Calu3 (cell line): ENCODE measurements at regions not wholly inside any gene's neighbourhood (a gene's known extent, or its start where the extent isn't known, plus 50 kb on each side); places are given as distances from the start of the nearest gene placed in this dataset.

Experiments used
- BruUV-seq: library from RNA; stranded (reverse); fragments of 400-500 nt; replicated peaks from 2 replicates; lab custom pipeline; 2021; lab: Mats Ljungman, UMichigan
- CTCF ChIA-PET: fragments of 300-600 bp; sonication (Branson Sonifier 250); formaldehyde crosslinking; loops from one replicate; lab custom pipeline; 2022; ENCODE audit warnings: antibody characterized with exemption; lab: Charles Lee
- DNase-seq: peaks from one replicate; pipeline ENCODE4 v3.0.0; 2022
- H3K27ac Mint-ChIP-seq: one replicate; pipeline ENCODE4 v1.8.0; 2022; ENCODE audit warnings: mixed read lengths; ENCODE audit not compliant: unreplicated experiment
- H3K27me3 Mint-ChIP-seq: one replicate; pipeline ENCODE4 v1.8.0; 2022; ENCODE audit warnings: mixed read lengths; ENCODE audit not compliant: unreplicated experiment
- H3K36me3 Mint-ChIP-seq: one replicate; pipeline ENCODE4 v1.8.0; 2022; ENCODE audit warnings: mild to moderate bottlenecking, moderate library complexity, mixed read lengths; ENCODE audit not compliant: insufficient read depth, unreplicated experiment
- H3K4me1 Mint-ChIP-seq: one replicate; pipeline ENCODE4 v1.8.0; 2022; ENCODE audit warnings: mild to moderate bottlenecking, low read depth, mixed read lengths; ENCODE audit not compliant: unreplicated experiment
- H3K4me3 Mint-ChIP-seq: one replicate; pipeline ENCODE4 v1.8.0; 2022; ENCODE audit warnings: mild to moderate bottlenecking, low read depth, moderate library complexity, mixed read lengths; ENCODE audit not compliant: unreplicated experiment
- H3K9me3 Mint-ChIP-seq: one replicate; pipeline ENCODE4 v1.8.0; 2022; ENCODE audit warnings: low read depth, mixed read lengths; ENCODE audit not compliant: unreplicated experiment
- intact Hi-C: fragments of 100-400 bp; cut with micrococcal nuclease; formaldehyde crosslinking; loops from one replicate; pipeline ENCODE4 v1.10.0; 2022; ENCODE audit not compliant: unreplicated experiment
- TF ChIP-seq, protein P1 (sequence below): fragments of 200-600 bp; IDR thresholded peaks from one replicate; pipeline ENCODE4 v1.8.0; 2022; ENCODE audit warnings: antibody characterized with exemption; ENCODE audit not compliant: unreplicated experiment

DNA sequence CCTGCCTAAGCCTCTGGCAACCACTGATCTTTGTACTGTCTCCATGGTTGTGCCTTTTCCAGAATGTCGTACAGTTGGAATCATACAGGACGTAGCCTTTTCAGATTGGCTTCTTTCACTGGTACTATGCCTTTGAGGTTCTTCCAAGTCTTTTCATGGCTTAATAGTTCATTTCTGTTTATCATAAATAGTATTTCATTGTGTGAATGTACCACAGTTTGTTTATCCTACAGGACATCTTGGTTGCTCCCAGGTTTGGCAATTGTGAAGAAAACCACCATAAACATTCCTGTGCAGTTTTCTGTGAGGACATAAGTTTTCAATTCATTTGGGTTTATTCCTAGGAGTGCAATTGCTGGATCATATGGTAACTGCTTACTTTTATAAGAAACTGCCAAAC is 190.6 kb upstream of the RAB4A start:
- peaks cover 10% of the 10 kb centered on the region for H3K9me3 Mint-ChIP-seq
- no peaks in the 10 kb centered on the region for H3K27me3 Mint-ChIP-seq
- BruUV-seq, result no TSS peak
- H3K36me3 Mint-ChIP-seq, result no peaks in the 10 kb centered on the region
- H3K27ac Mint-ChIP-seq, result no peak overlapping the region
- no peak overlapping the region for H3K4me3 Mint-ChIP-seq
- TF ChIP-seq, protein P1, sequence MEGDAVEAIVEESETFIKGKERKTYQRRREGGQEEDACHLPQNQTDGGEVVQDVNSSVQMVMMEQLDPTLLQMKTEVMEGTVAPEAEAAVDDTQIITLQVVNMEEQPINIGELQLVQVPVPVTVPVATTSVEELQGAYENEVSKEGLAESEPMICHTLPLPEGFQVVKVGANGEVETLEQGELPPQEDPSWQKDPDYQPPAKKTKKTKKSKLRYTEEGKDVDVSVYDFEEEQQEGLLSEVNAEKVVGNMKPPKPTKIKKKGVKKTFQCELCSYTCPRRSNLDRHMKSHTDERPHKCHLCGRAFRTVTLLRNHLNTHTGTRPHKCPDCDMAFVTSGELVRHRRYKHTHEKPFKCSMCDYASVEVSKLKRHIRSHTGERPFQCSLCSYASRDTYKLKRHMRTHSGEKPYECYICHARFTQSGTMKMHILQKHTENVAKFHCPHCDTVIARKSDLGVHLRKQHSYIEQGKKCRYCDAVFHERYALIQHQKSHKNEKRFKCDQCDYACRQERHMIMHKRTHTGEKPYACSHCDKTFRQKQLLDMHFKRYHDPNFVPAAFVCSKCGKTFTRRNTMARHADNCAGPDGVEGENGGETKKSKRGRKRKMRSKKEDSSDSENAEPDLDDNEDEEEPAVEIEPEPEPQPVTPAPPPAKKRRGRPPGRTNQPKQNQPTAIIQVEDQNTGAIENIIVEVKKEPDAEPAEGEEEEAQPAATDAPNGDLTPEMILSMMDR, result no peak
- intact Hi-C loops, result no loop called here
- CTCF ChIA-PET, result interaction anchor here (1.0 kb wide), 1 partner anchor 203 kb away, joined by 3 read pairs; no protein-coding TSS in a partner anchor
- H3K4me1 Mint-ChIP-seq, result no peaks in the 10 kb centered on the region
- no peak for DNase-seq

DNA sequence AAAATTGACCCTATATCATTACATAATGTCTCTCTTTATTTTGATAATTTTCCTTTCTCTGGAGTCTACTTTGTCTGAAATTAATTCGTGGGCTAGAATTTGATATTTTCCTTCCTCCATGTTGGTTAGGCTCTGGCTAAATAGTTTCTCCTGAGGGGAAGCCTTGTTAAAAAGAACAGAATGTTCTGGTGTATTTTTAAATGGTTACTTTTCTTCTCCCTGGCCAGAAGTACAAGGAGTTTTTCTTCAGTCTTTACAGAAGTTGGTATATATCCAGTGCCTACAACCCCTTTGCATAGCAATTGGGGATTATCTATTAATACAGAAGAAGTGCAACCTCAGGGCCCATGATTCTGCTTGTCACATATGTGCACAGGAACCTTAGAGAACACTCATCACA is 185.6 kb upstream of the RAB4A start:
- Mint-ChIP-seq H3K27me3 (no peaks in the 10 kb centered on the region), H3K36me3 (no peaks in the 10 kb centered on the region), H3K9me3 (peaks cover 10% of the 10 kb centered on the region), H3K27ac (no peak overlapping the region), H3K4me3 (no peak overlapping the region), H3K4me1 (no peaks in the 10 kb centered on the region)
- no peak for DNase-seq
- BruUV-seq, result no TSS peak
- intact Hi-C loops, result no loop called here
- CTCF ChIA-PET, result no interaction called here
- TF ChIP-seq, protein P1, result no peak

DNA sequence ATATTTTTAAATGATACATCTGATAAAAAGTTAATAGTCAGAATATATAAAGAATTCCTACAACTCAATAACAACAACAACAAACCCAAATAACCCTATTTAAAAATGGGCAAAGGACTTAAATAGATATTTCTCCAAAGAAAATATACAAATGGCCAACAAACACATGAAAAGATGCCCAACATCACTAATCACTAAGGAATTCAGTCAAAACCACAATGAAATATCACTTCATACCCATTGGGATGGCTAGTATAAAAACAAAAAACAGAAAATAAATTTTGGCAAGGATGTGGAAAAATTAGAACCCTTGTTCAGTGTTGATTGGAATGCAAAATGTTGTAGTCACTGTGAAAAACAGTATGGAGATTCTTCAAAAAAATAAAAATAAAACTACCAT is 184.8 kb upstream of the RAB4A start:
- BruUV-seq, result no TSS peak
- Mint-ChIP-seq H3K36me3 (no peaks in the 10 kb centered on the region), H3K9me3 (peaks cover 10% of the 10 kb centered on the region), H3K27ac (no peak overlapping the region), H3K4me3 (no peak overlapping the region), H3K27me3 (no peaks in the 10 kb centered on the region), H3K4me1 (no peaks in the 10 kb centered on the region)
- intact Hi-C loops, result no loop called here
- no peak for DNase-seq
- CTCF ChIA-PET, result no interaction called here
- TF ChIP-seq, protein P1, result no peak

DNA sequence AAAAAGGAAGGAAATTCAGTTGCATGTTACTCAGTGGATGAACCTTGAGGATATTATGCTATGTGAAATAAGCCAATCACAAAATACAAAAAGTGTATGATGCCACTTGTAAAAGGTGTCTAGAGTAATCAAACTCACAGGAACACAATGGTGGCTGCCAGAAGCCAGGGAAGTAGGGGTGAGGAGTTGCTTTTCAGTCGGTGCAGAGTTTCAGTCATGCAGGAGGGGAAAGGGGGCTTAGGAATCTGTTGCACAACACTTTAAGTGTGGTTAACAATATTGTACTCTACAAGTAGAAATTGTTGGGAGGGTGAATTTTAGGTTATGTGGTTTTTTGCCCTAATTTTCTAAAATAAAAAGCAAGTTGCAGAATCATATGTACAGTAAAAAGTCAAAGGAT is 184.2 kb upstream of the RAB4A start:
- peaks cover 8% of the 10 kb centered on the region for H3K9me3 Mint-ChIP-seq
- no peak overlapping the region for H3K4me3 Mint-ChIP-seq
- DNase-seq, result no peak
- H3K27me3 Mint-ChIP-seq, result no peaks in the 10 kb centered on the region
- TF ChIP-seq, protein P1, result no peak
- no TSS peak for BruUV-seq
- intact Hi-C loops, result no loop called here
- CTCF ChIA-PET, result no interaction called here
- H3K4me1 Mint-ChIP-seq, result no peaks in the 10 kb centered on the region
- no peaks in the 10 kb centered on the region for H3K36me3 Mint-ChIP-seq
- no peak overlapping the region for H3K27ac Mint-ChIP-seq

DNA sequence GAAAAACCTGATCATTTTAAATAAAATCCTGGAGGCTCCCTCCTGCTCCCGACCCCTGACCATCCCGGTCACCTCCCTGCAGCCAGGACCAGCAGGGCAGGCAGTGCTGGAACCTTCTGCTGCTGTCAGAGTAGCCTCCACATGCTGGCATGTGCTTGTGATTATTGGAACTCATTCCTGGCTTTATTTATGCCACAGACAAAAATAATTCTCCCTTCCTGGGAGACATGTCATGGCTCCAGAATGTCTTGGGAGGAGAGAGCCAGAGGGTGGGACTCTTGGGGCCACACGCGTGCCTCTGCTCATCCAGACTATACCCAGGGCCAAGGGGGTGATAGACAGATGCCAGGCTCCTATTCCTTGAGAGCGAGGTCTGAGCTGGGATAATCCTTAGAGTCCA is 183.6 kb upstream of the RAB4A start:
- CTCF ChIA-PET, result no interaction called here
- H3K9me3 Mint-ChIP-seq, result peaks cover 8% of the 10 kb centered on the region

More for the DNA sequence above, 183.6 kb upstream of the RAB4A start:
- H3K4me1 Mint-ChIP-seq, result peaks cover under 1% of the 10 kb centered on the region
- TF ChIP-seq, protein P1, result no peak
- no peak overlapping the region for H3K4me3 Mint-ChIP-seq
- DNase-seq, result no peak
- no peaks in the 10 kb centered on the region for H3K36me3 Mint-ChIP-seq
- BruUV-seq, result no TSS peak
- intact Hi-C loops, result no loop called here
- no peaks in the 10 kb centered on the region for H3K27me3 Mint-ChIP-seq
- no peak overlapping the region for H3K27ac Mint-ChIP-seq
